HG03521 (cell line): ENCODE measurements at regions not wholly inside any gene's neighbourhood (a gene's known extent, or its start where the extent isn't known, plus 50 kb on each side); places are given as distances from the start of the nearest gene placed in this dataset.
"Not testable (repeated sequence)": the region's sequence is repeated elsewhere in the genome, so short reads cannot be mapped to it uniquely, and the experiment has no call there.

Source experiments
- ATAC-seq: cut with Tn5 transposase; IDR thresholded peaks from one replicate; pipeline ENCODE4 v1.9.1; 2021; ENCODE audit warnings: mild to moderate bottlenecking, moderate library complexity; ENCODE audit not compliant: unreplicated experiment

- no peak for ATAC-seq
Observed at GRCh38 chr7:17552952-17553351, 254.5 kb downstream of the AHR start.

- no peak for ATAC-seq
Observed at GRCh38 chr7:17554341-17555015, 256.0 kb downstream of the AHR start.

GRCh38 chr7:17556247-17556956 is 257.9 kb downstream of the AHR start:
- ATAC-seq, result no peak

GRCh38 chr7:17557251-17557671 is 258.8 kb downstream of the AHR start:
- ATAC-seq, result no peak

- no peak for ATAC-seq
Observed at GRCh38 chr7:17558135-17558534, 259.7 kb downstream of the AHR start.

- no peak for ATAC-seq
Observed at GRCh38 chr7:17558558-17559332, 260.3 kb downstream of the AHR start.

- ATAC-seq, result no peak
Observed at GRCh38 chr7:17559388-17559787, 260.9 kb downstream of the AHR start.

GRCh38 chr7:17560516-17560915 is 262.1 kb downstream of the AHR start:
- ATAC-seq, result no peak

GRCh38 chr7:17560966-17561365 is 262.5 kb downstream of the AHR start:
- ATAC-seq, result no peak

- ATAC-seq, result no peak
Observed at GRCh38 chr7:17564678-17565212, 266.3 kb downstream of the AHR start.

GRCh38 chr7:17580141-17580540 is 281.7 kb downstream of the AHR start:
- no peak for ATAC-seq

GRCh38 chr7:17580856-17581255 is 282.4 kb downstream of the AHR start:
- no peak for ATAC-seq

GRCh38 chr7:17581301-17581700 is 282.8 kb downstream of the AHR start:
- no peak for ATAC-seq

GRCh38 chr7:17582696-17583095 is 284.2 kb downstream of the AHR start:
- ATAC-seq, result not testable (repeated sequence)

GRCh38 chr7:17583786-17584185 is 285.3 kb downstream of the AHR start:
- ATAC-seq, result no peak

- ATAC-seq, result no peak
Observed at GRCh38 chr7:17584822-17585221, 286.4 kb downstream of the AHR start.

- no peak for ATAC-seq
Observed at GRCh38 chr7:17586711-17587110, 288.3 kb downstream of the AHR start.

GRCh38 chr7:17588730-17589129 is 290.3 kb downstream of the AHR start:
- no peak for ATAC-seq

- ATAC-seq, result no peak
Observed at GRCh38 chr7:17589671-17590070, 291.2 kb downstream of the AHR start.

GRCh38 chr7:17590221-17590620 is 291.8 kb downstream of the AHR start:
- no peak for ATAC-seq

GRCh38 chr7:17593819-17594419 is 295.5 kb downstream of the AHR start:
- ATAC-seq, result no peak
